ENCODE measurements at regions not wholly inside any gene's neighbourhood (a gene's known extent, or its start where the extent isn't known, plus 50 kb on each side); places are given as distances from the start of the nearest gene placed in this dataset.
"Not testable (repeated sequence)": the region's sequence is repeated elsewhere in the genome, so short reads cannot be mapped to it uniquely, and the experiment has no call there.

GRCh38 chr10:4606856-4607636 is 219.0 kb upstream of the AKR1E2 start:
- no peaks in the 10 kb centered on the region for H3K27me3 ChIP-seq
- no peak overlapping the region for H3K4me3 ChIP-seq (ENCODE audit: low read depth, low read length)
- no peaks in the 10 kb centered on the region for H3K4me1 ChIP-seq
- DNase-seq, result no peak
- no peaks in the 10 kb centered on the region for H3K9me3 ChIP-seq
- H3K36me3 ChIP-seq, result no peaks in the 10 kb centered on the region
- TF ChIP-seq CTCF (IDR thresholded peaks at IDR 0.05; ENCODE audit: low read depth, low read length), result no peak

GRCh38 chr10:4602764-4603491 is 223.1 kb upstream of the AKR1E2 start:
- Histone ChIP-seq H3K27me3 (no peaks in the 10 kb centered on the region), H3K36me3 (no peaks in the 10 kb centered on the region), H3K4me1 (no peaks in the 10 kb centered on the region), H3K9me3 (no peaks in the 10 kb centered on the region), H3K4me3 (ENCODE audit: low read depth, low read length) (no peak overlapping the region)
- DNase-seq, result no peak
- no peak for TF ChIP-seq CTCF (IDR thresholded peaks at IDR 0.05; ENCODE audit: low read depth, low read length)

- DNase-seq, result no peak
- Histone ChIP-seq H3K4me1 (no peaks in the 10 kb centered on the region), H3K27me3 (no peaks in the 10 kb centered on the region), H3K4me3 (ENCODE audit: low read depth, low read length) (no peak overlapping the region), H3K36me3 (no peaks in the 10 kb centered on the region), H3K9me3 (no peaks in the 10 kb centered on the region)
- TF ChIP-seq CTCF (IDR thresholded peaks at IDR 0.05; ENCODE audit: low read depth, low read length), result no peak
Measured at GRCh38 chr10:4599471-4599870, 226.5 kb upstream of the AKR1E2 start.

- H3K9me3 ChIP-seq; H3K27me3 ChIP-seq; DNase-seq; H3K4me3 ChIP-seq (ENCODE audit: low read depth, low read length); H3K4me1 ChIP-seq; H3K36me3 ChIP-seq: not testable (repeated sequence)
Measured at GRCh38 chr10:4597898-4598297, 228.1 kb upstream of the AKR1E2 start.

GRCh38 chr10:4596951-4597350 is 229.1 kb upstream of the AKR1E2 start:
- Histone ChIP-seq H3K9me3 (no peaks in the 10 kb centered on the region), H3K4me3 (ENCODE audit: low read depth, low read length) (no peak overlapping the region), H3K36me3 (no peaks in the 10 kb centered on the region), H3K27me3 (no peaks in the 10 kb centered on the region), H3K4me1 (no peaks in the 10 kb centered on the region)
- no peak for TF ChIP-seq CTCF (IDR thresholded peaks at IDR 0.05; ENCODE audit: low read depth, low read length)
- no peak for DNase-seq

GRCh38 chr10:4595719-4596319 is 230.2 kb upstream of the AKR1E2 start:
- DNase-seq, result no peak
- no peaks in the 10 kb centered on the region for H3K27me3 ChIP-seq
- TF ChIP-seq CTCF (IDR thresholded peaks at IDR 0.05; ENCODE audit: low read depth, low read length), result no peak

More at GRCh38 chr10:4595719-4596319, 230.2 kb upstream of the AKR1E2 start:
- H3K4me1 ChIP-seq, result no peaks in the 10 kb centered on the region
- no peaks in the 10 kb centered on the region for H3K9me3 ChIP-seq
- H3K36me3 ChIP-seq, result no peaks in the 10 kb centered on the region
- no peak overlapping the region for H3K4me3 ChIP-seq (ENCODE audit: low read depth, low read length)
